B cell (primary cell): ENCODE measurements at regions not wholly inside any gene's neighbourhood (a gene's known extent, or its start where the extent isn't known, plus 50 kb on each side); places are given as distances from the start of the nearest gene placed in this dataset.

ENCODE experiments used
- ATAC-seq: fragments of 200-7000 bp; cut with Tn5 transposase; one replicate; pipeline ENCODE4 v1.10.0; 2021; ENCODE audit warnings: low read depth, mild to moderate bottlenecking, moderate number of reproducible peaks, moderate library complexity
- CTCF ChIA-PET: fragments of 350-600 bp; sonication (Branson Sonifier 250); formaldehyde crosslinking; loops from one replicate; lab custom pipeline; 2021; ENCODE audit warnings: antibody characterized with exemption, inconsistent platforms; lab: Charles Lee
- POLR2A ChIA-PET: fragments of 350-600 bp; sonication (Branson Sonifier 250); formaldehyde crosslinking; loops from one replicate; lab custom pipeline; 2021; ENCODE audit warnings: antibody characterized with exemption; lab: Charles Lee
- DNase-seq: peaks from one replicate; pipeline ENCODE4 v3.0.0; 2013
- H2AFZ ChIP-seq: 2 replicates; pipeline ENCODE4 v1.6.1; 2012; ENCODE audit warnings: mild to moderate bottlenecking, low read depth, low read length; ENCODE audit not compliant: insufficient read depth, poor library complexity, severe bottlenecking
- H3K27ac ChIP-seq, 2 donors: 1 replicate in 1 of 2; 2 replicates in 1 of 2; pipeline ENCODE4 v1.5.1; 2012 to 2013; ENCODE audit warnings: low read length in 2 of 2, mild to moderate bottlenecking in 2 of 2, moderate library complexity in 1 of 2
- H3K27me3 ChIP-seq, 4 experiments: fragments of 200-600 bp in 1 of 4; sonication (generic) in 1 of 4; replicated peaks in 1 of 4; 1 replicate in 2 of 4; 2 replicates in 2 of 4; pipeline versions ENCODE4 v1.6.1 to v1.7.0; 2013 to 2016; ENCODE audit warnings: low read length in 3 of 4, mild to moderate bottlenecking in 2 of 4, mixed read lengths in 1 of 4, moderate library complexity in 1 of 4; ENCODE audit not compliant: insufficient read depth in 4 of 4, control insufficient read depth in 3 of 4; ENCODE audit errors: control extremely low read depth in 1 of 4
- H3K36me3 ChIP-seq, 2 experiments: replicated peaks in 1 of 2; 1 replicate in 1 of 2; 2 replicates in 1 of 2; pipeline versions ENCODE4 v1.6.1 to v1.7.1; 2013; ENCODE audit warnings: low read length in 1 of 2; ENCODE audit not compliant: insufficient read depth in 2 of 2, control insufficient read depth in 1 of 2; ENCODE audit errors: control extremely low read depth in 1 of 2, extremely low read depth in 1 of 2
- H3K4me1 ChIP-seq, 2 donors: fragments of 200-600 bp in 1 of 2; sonication (generic) in 1 of 2; 1 replicate in 1 of 2; 2 replicates in 1 of 2; pipeline versions ENCODE4 v1.5.1 to v1.6.1; 2013 to 2017; ENCODE audit warnings: low read length in 2 of 2; ENCODE audit not compliant: control insufficient read depth in 2 of 2, insufficient read depth in 2 of 2
- H3K4me2 ChIP-seq: replicated peaks from 2 replicates; pipeline ENCODE3; 2012; ENCODE audit warnings: mild to moderate bottlenecking, low read depth, low read length; ENCODE audit not compliant: poor library complexity, severe bottlenecking
- H3K4me3 ChIP-seq, 5 experiments: fragments of 200-600 bp in 1 of 5; sonication (generic) in 1 of 5; 1 replicate in 3 of 5; 2 replicates in 2 of 5; pipeline versions ENCODE4 v1.5.1 to v1.7.0; 2011 to 2016; ENCODE audit warnings: low read length in 4 of 5, mild to moderate bottlenecking in 4 of 5, low read depth in 2 of 5, control low read depth in 1 of 5, moderate library complexity in 1 of 5; ENCODE audit not compliant: insufficient read depth in 1 of 5; ENCODE audit errors: control extremely low read depth in 1 of 5, extremely low read depth in 1 of 5
- H3K79me2 ChIP-seq: fragments of 200-600 bp; sonication (generic); one replicate; pipeline ENCODE4 v1.6.0; 2016; ENCODE audit warnings: low read length; ENCODE audit not compliant: control insufficient read depth, insufficient read depth
- H3K9ac ChIP-seq: fragments of 200-600 bp; sonication (generic); 2 replicates; pipeline ENCODE4 v1.6.1; 2017; ENCODE audit warnings: mild to moderate bottlenecking, low read length, moderate library complexity
- H3K9me3 ChIP-seq, 3 donors: one replicate each; pipeline versions ENCODE4 v1.6.1 to v1.7.1; 2013; ENCODE audit warnings: low read length in 2 of 3; ENCODE audit not compliant: control insufficient read depth in 2 of 3, insufficient read depth in 1 of 3; ENCODE audit errors: control extremely low read depth in 1 of 3
- H4K20me1 ChIP-seq: 2 replicates; pipeline ENCODE4 v1.6.0; 2012; ENCODE audit warnings: mild to moderate bottlenecking, low read length; ENCODE audit not compliant: insufficient read depth, control insufficient read depth, poor library complexity, severe bottlenecking
- H3K27ac Mint-ChIP-seq: one replicate; pipeline ENCODE4 v1.8.0; 2021; ENCODE audit warnings: mixed read lengths
- H3K27me3 Mint-ChIP-seq: one replicate; pipeline ENCODE4 v1.8.0; 2021; ENCODE audit warnings: mixed read lengths
- H3K4me1 Mint-ChIP-seq: one replicate; pipeline ENCODE4 v1.8.0; 2021; ENCODE audit warnings: mixed read lengths
- H3K4me3 Mint-ChIP-seq: one replicate; pipeline ENCODE4 v1.8.0; 2021; ENCODE audit warnings: mixed read lengths
- H3K9me3 Mint-ChIP-seq: one replicate; pipeline ENCODE4 v1.8.0; 2022; ENCODE audit warnings: mixed read lengths; ENCODE audit not compliant: insufficient read depth
- CTCF ChIP-seq: fragments of 200-600 bp; IDR thresholded peaks from one replicate; pipeline ENCODE4 v1.8.0; 2022; ENCODE audit warnings: antibody characterized with exemption, mild to moderate bottlenecking
- EZH2 ChIP-seq: IDR thresholded peaks from 2 replicates; pipeline ENCODE4 v1.6.1; 2012; ENCODE audit warnings: borderline replicate concordance, low read depth, mild to moderate bottlenecking, moderate library complexity, low read length; ENCODE audit not compliant: insufficient read depth, poor library complexity, severe bottlenecking
- WGBS: methylation state at CpG from one replicate; pipeline ENCODE4 v1.1.5; 2013; ENCODE audit warnings: missing lambda C conversion rate; ENCODE audit not compliant: insufficient coverage; 5-methylcytosine and 5-hydroxymethylcytosine counted together
- intact Hi-C: fragments of 100-400 bp; cut with micrococcal nuclease; formaldehyde crosslinking; loops from one replicate; pipeline ENCODE4 v1.10.0; 2022

DNA sequence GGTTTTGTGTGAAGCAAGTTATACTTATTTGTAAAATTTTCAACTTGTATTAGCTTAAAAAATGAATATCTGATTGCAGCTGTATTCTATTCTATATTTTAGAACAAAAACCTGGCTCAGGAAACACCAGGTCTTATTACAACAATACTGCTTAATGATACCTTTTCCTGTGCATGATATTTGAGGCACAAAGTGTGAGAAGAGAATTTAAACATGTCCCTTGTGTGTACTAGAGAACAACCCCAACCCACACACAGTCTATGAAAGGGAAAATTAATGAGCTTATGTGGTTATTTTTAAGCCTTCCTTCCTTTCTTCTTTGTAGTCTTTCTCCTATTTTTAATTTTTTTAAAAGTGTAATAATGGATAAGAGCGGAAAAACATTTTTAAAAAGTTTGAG, 122.6 kb upstream of the MON1B start:
- ATAC-seq (no peak), DNase-seq (no peak)
- no peaks in the 10 kb centered on the region for H4K20me1 ChIP-seq
- Mint-ChIP-seq H3K27ac (no peak overlapping the region), H3K4me1 (no peaks in the 10 kb centered on the region), H3K27me3 (peaks cover 7% of the 10 kb centered on the region), H3K9me3 (no peaks in the 10 kb centered on the region), H3K4me3 (no peak overlapping the region)
- H3K79me2 ChIP-seq, result no peaks in the 10 kb centered on the region
- no peak overlapping the region for H3K27ac ChIP-seq
- no CpG with 5 or more reads among the region's 1 CpG for whole genome bisulfite sequencing
- CTCF ChIA-PET, result no interaction called here
- H3K36me3 ChIP-seq, result no peaks in the 10 kb centered on the region
- no peak overlapping the region for H3K9ac ChIP-seq
- POLR2A ChIA-PET, result no interaction called here
- TF ChIP-seq EZH2 (no peak), CTCF (no peak)
- H3K4me3 ChIP-seq, result no peak overlapping the region
- intact Hi-C loops, result no loop called here
- peaks cover 0 to 4% of the 10 kb centered on the region in 2 donors for H3K4me1 ChIP-seq
- H3K4me2 ChIP-seq, result no peak overlapping the region
- no peaks in the 10 kb centered on the region for H3K9me3 ChIP-seq
- no peaks in the 10 kb centered on the region for H3K27me3 ChIP-seq
- no peak overlapping the region for H2AFZ ChIP-seq

- peaks cover 0 to 1% (median 0%) of the 10 kb centered on the region in 3 donors for H3K9me3 ChIP-seq
- H3K4me1 ChIP-seq, result peaks cover 0 to 4% of the 10 kb centered on the region in 2 donors
- H3K27me3 ChIP-seq, result no peaks in the 10 kb centered on the region
- H3K4me2 ChIP-seq, result no peak overlapping the region
- no peaks in the 10 kb centered on the region for H4K20me1 ChIP-seq
- no peaks in the 10 kb centered on the region for H3K36me3 ChIP-seq
- H3K9ac ChIP-seq, result no peak overlapping the region
- ChIA-PET POLR2A (no interaction called here), CTCF (no interaction called here)
- no peak overlapping the region for H3K4me3 ChIP-seq
- H3K79me2 ChIP-seq, result no peaks in the 10 kb centered on the region
- H2AFZ ChIP-seq, result no peak overlapping the region
- no peak overlapping the region for H3K27ac Mint-ChIP-seq
- intact Hi-C loops, result no loop called here
- WGBS, result no CpG with 5 or more reads among the region's 2 CpGs
- DNase-seq (no peak), ATAC-seq (no peak)
- TF ChIP-seq EZH2, result no peak
- TF ChIP-seq CTCF, result no peak
- H3K27ac ChIP-seq, result no peak overlapping the region
- no peaks in the 10 kb centered on the region for H3K9me3 Mint-ChIP-seq
- H3K4me3 Mint-ChIP-seq, result no peak overlapping the region
- peaks cover 7% of the 10 kb centered on the region for H3K27me3 Mint-ChIP-seq
- H3K4me1 Mint-ChIP-seq, result no peaks in the 10 kb centered on the region
Observed at GRCh38 chr16:77069929-77070328, 121.1 kb upstream of the MON1B start.
